Type B pancreatic cell (in vitro differentiated cells): ENCODE measurements at regions not wholly inside any gene's neighbourhood (a gene's known extent, or its start where the extent isn't known, plus 50 kb on each side); places are given as distances from the start of the nearest gene placed in this dataset.

ENCODE experiments used
- DNase-seq: peaks from one replicate; pipeline ENCODE4 v3.0.0; 2021; ENCODE audit warnings: mixed read lengths; ENCODE audit not compliant: unreplicated experiment; ENCODE audit errors: extremely low spot score
- H3K27ac Mint-ChIP-seq: 2 replicates; pipeline ENCODE4 v1.8.0; 2021; ENCODE audit warnings: mild to moderate bottlenecking, mixed read lengths
- H3K27me3 Mint-ChIP-seq: 2 replicates; pipeline ENCODE4 v1.8.0; 2021; ENCODE audit warnings: mixed read lengths
- H3K36me3 Mint-ChIP-seq: 2 replicates; pipeline ENCODE4 v1.8.0; 2021; ENCODE audit warnings: mixed read lengths
- H3K4me1 Mint-ChIP-seq: one replicate; pipeline ENCODE4 v1.8.0; 2021; ENCODE audit warnings: mixed read lengths; ENCODE audit not compliant: unreplicated experiment
- H3K4me3 Mint-ChIP-seq: 2 replicates; pipeline ENCODE4 v1.8.0; 2021; ENCODE audit warnings: mild to moderate bottlenecking, mixed read lengths
- H3K9me3 Mint-ChIP-seq: 2 replicates; pipeline ENCODE4 v1.8.0; 2021; ENCODE audit warnings: mixed read lengths
- TF ChIP-seq, protein P1 (sequence below): fragments of 200-600 bp; sonication (generic); conservative IDR thresholded peaks from 2 replicates; pipeline ENCODE4 v1.5.0; 2021; ENCODE audit warnings: antibody characterized with exemption, mild to moderate bottlenecking

DNA sequence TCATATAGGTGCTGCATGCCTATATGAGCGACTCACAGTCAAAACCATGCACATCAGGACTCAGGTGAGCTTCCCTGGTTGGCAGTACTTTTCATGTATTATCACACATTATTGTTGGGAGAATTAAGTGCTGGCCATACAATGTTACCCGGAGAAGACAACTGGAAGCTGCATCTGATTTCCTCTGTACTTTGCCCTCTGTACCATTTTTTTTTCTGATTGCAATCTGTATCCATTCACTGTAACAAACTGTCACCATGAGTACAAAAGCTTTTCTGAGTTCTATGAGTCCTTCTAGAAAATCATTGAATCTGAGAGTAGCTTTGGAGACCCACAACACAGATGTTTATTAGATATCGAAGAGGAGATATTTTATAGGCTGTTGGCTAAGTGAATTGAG lies 651.0 kb downstream of the NR2F1-AS1 start:
- H3K4me1 Mint-ChIP-seq: peaks cover 9% of the 10 kb centered on the region
- H3K9me3 Mint-ChIP-seq: no peaks in the 10 kb centered on the region
- no peak for DNase-seq
- no peak overlapping the region for H3K27ac Mint-ChIP-seq
- TF ChIP-seq, protein P1, sequence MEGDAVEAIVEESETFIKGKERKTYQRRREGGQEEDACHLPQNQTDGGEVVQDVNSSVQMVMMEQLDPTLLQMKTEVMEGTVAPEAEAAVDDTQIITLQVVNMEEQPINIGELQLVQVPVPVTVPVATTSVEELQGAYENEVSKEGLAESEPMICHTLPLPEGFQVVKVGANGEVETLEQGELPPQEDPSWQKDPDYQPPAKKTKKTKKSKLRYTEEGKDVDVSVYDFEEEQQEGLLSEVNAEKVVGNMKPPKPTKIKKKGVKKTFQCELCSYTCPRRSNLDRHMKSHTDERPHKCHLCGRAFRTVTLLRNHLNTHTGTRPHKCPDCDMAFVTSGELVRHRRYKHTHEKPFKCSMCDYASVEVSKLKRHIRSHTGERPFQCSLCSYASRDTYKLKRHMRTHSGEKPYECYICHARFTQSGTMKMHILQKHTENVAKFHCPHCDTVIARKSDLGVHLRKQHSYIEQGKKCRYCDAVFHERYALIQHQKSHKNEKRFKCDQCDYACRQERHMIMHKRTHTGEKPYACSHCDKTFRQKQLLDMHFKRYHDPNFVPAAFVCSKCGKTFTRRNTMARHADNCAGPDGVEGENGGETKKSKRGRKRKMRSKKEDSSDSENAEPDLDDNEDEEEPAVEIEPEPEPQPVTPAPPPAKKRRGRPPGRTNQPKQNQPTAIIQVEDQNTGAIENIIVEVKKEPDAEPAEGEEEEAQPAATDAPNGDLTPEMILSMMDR: no peak
- H3K36me3 Mint-ChIP-seq: no peaks in the 10 kb centered on the region
- H3K27me3 Mint-ChIP-seq: no peaks in the 10 kb centered on the region
- no peak overlapping the region for H3K4me3 Mint-ChIP-seq

DNA sequence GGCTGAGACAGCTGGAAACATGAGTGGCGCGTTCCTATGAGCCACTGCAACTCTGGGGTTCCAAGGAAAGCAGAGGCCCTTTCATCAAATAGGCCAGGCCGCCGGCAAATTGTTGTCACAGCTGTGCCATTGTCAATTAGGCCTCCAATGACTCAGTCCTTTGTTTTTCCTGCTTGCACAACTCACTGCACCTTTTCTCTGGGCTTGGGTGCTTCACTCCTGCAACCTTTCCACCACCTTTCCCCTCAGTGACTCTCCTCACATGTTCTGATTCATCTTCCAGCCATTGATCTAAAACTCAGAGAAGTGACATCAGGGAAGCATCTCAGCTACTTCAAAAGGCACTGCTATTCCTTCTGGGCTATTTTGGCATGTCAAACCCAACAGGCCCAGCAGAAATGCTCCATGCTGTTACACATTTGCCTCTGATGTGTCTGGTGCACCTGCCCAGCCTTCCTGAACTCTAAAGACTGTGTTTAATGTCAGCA lies 653.7 kb downstream of the NR2F1-AS1 start:
- DNase-seq: no peak
- no peak overlapping the region for H3K4me3 Mint-ChIP-seq
- no peak overlapping the region for H3K27ac Mint-ChIP-seq
- TF ChIP-seq, protein P1: no peak
- no peaks in the 10 kb centered on the region for H3K27me3 Mint-ChIP-seq
- peaks cover 16% of the 10 kb centered on the region for H3K4me1 Mint-ChIP-seq
- no peaks in the 10 kb centered on the region for H3K36me3 Mint-ChIP-seq
- no peaks in the 10 kb centered on the region for H3K9me3 Mint-ChIP-seq

DNA sequence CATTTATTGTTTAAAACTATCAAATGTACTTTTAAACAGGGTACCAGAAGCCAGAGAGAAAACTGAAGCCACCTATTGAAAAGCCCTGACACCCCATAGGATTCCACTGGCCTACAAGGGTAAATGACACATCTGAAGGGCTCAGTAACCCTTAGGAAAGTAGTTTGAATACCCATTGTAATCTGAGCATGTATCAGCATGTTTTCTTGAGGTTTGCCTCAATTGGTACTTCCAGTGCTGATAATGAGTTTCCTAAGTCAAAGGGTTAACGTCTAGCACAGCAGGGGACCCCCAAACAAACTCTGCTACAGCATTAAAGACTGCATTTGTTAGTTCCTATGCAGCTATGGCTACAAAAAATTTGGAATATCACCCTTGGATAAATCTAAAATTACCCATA lies 657.1 kb downstream of the NR2F1-AS1 start:
- Mint-ChIP-seq H3K4me3 (no peak overlapping the region), H3K27ac (no peak overlapping the region), H3K4me1 (peaks cover 22% of the 10 kb centered on the region), H3K9me3 (no peaks in the 10 kb centered on the region), H3K36me3 (no peaks in the 10 kb centered on the region), H3K27me3 (no peaks in the 10 kb centered on the region)
- TF ChIP-seq, protein P1: no peak
- no peak for DNase-seq

DNA sequence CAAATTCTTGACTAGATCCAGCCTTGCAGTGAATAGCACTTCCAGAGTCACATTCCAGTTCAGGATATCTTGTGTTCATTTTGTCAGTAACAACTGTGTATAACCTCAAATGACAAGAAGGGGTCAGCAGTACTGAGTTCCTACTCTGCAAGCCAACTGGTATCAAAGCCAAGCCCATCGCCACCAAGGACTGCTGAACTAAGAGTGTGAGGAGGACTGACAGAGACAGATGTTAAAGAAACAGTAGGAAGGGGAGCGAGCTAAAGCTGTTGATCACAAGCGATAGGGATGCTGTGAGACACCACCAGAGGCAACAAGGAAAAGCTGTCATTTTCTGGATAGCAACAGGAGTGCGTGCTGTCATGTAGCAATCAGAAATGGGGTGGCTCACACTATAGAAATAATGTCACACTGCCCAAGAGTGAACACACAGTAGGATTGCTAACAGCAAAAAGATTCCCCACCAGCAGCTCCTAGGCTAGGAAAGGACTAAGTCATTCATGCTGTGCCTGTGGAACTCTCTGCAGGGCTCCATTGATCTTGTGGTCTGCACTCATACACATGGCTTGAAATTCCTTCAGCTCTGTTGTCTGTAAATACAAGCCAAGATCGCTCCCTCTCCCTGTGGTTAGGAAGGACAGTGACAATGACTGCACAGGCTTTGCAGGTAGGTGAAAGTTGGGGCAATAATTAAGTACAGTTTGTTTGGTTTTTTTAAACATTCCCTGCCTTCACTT lies 658.6 kb downstream of the NR2F1-AS1 start:
- Mint-ChIP-seq H3K4me1 (peaks cover 19% of the 10 kb centered on the region), H3K27me3 (no peaks in the 10 kb centered on the region), H3K4me3 (no peak overlapping the region), H3K27ac (no peak overlapping the region), H3K36me3 (no peaks in the 10 kb centered on the region), H3K9me3 (no peaks in the 10 kb centered on the region)
- TF ChIP-seq, protein P1: no peak
- no peak for DNase-seq

DNA sequence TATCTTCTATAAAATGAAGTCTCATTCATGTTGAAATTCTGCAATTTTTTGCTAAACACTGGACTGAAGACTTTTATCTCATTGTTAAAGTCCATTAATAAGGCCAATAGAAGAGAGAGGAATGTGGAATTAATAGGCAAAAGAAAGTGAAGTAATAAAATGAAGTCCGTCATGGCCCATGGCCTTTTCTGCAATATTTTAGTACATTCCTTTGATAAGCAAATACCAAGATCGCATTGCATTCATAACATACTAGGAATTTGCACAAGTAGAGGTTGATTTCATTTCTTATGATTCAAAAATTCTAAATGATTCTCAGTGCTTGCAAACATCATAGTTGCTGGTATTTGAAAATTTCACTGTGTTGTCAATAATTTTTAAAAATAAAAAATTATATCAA lies 664.0 kb downstream of the NR2F1-AS1 start:
- DNase-seq: no peak
- Mint-ChIP-seq H3K4me1 (peaks cover 6% of the 10 kb centered on the region), H3K27ac (no peak overlapping the region), H3K36me3 (no peaks in the 10 kb centered on the region), H3K9me3 (no peaks in the 10 kb centered on the region), H3K27me3 (no peaks in the 10 kb centered on the region), H3K4me3 (no peak overlapping the region)
- TF ChIP-seq, protein P1: no peak
